ENCODE measurements at regions not wholly inside any gene's neighbourhood (a gene's known extent, or its start where the extent isn't known, plus 50 kb on each side); places are given as distances from the start of the nearest gene placed in this dataset.

DNA sequence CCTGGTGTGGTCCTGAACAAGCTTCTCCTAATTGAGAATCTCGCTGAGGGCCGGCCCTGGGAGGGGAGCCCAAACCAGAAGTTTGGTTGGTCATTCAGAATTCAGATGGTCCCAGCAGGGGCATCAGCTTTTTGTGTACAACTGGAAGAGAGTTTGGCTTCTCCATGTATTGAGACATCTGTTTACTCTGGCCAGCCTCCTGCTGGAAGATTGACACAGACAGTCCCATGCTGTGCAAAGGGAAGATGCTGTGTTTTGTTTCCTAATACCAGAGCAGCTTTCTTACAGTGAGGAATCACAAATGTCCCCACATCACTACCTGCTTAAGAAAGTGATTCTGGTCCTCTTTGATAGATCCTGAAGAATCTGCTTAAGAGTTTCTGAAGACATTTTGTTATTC is 97.8 kb downstream of the PLEKHG1 start:
- Histone ChIP-seq H3K27ac (ENCODE audit: insufficient read depth, low read depth, low read length) (no peak overlapping the region), H3K4me1 (ENCODE audit: control insufficient read depth, extremely low read depth, insufficient read depth, low read length) (no peaks in the 10 kb centered on the region), H3K27me3 (ENCODE audit: control insufficient read depth in 2 of 2, insufficient read depth in 2 of 2, low read length in 2 of 2) (no peaks in the 10 kb centered on the region), H3K9me1 (replicated peaks; ENCODE audit: control insufficient read depth, extremely low read depth, insufficient read depth, low read length) (no peaks in the 10 kb centered on the region), H3K36me3 (ENCODE audit: control insufficient read depth in 2 of 2, extremely low read depth in 1 of 2, insufficient read depth in 2 of 2, low read length in 2 of 2) (no peaks in the 10 kb centered on the region), H3K4me2 (ENCODE audit: insufficient read depth, low read length) (no peak overlapping the region), H3K9ac (replicated peaks; ENCODE audit: extremely low read depth, insufficient read depth, low read length) (no peak overlapping the region), H3K9me3 (replicated peaks; ENCODE audit: control insufficient read depth, insufficient read depth, low read length) (no peaks in the 10 kb centered on the region), H3K4me3 (replicated peaks in 1 of 3; ENCODE audit: insufficient read depth in 1 of 3, low read depth in 1 of 3, low read length in 3 of 3) (no peak overlapping the region), H4K20me1 (replicated peaks; ENCODE audit: control insufficient read depth, extremely low read depth, insufficient read depth, low read length) (no peaks in the 10 kb centered on the region), H3K79me2 (ENCODE audit: control insufficient read depth, insufficient read depth, low read length) (no peaks in the 10 kb centered on the region), H2AFZ (ENCODE audit: low read depth, low read length) (no peak overlapping the region)
- TF ChIP-seq MYC (IDR thresholded peaks at IDR 0.05; ENCODE audit: low read depth, low read length): no peak
- TF ChIP-seq FOS (IDR thresholded peaks at IDR 0.05; ENCODE audit: borderline replicate concordance, insufficient read depth, low read length): no peak
- TF ChIP-seq JUN (IDR thresholded peaks at IDR 0.05; ENCODE audit: borderline replicate concordance, insufficient read depth, insufficient read length, low read depth): no peak
- BruUV-seq (replicated peaks): no TSS peak
- FAIRE-seq (no peak), DNase-seq (ENCODE audit: low read depth, low spot score) (no peak)
- dilution Hi-C loops (cut with MboI; ENCODE audit: extremely low pct_ligation_motif_present, low sequenced_read_pairs) (no loop called here), intact Hi-C loops (cut with micrococcal nuclease) (no loop called here)
- ChIA-PET POLR2A (no interaction called here), CTCF (interaction anchor here (0.6 to 3.6 kb wide), 2 partner anchors 12 to 120 kb away, joined by 3 to 18 read pairs; no protein-coding TSS in a partner anchor)

DNA sequence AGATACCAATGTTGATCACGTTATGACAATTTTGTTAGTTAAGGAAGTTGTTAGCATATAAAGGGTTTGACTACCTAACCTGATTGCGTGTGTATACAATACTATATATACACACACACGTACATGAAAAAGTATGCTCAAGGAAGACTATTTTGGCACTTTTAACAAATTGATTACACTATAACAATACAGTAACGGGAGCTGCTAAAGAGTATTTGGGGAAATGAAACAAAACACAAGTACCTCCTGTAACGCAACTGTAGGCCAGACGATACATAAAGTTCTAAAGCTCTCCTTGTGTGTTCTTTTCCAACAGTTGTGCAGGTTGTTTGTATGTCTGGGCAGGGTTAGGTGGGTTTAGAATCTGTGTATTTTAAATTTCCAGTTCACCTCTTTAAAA is 98.7 kb downstream of the PLEKHG1 start:
- ChIA-PET CTCF (interaction anchor here (1.5 kb wide), 1 partner anchor 280 kb away, joined by 5 read pairs; no protein-coding TSS in a partner anchor), POLR2A (no interaction called here)
- Histone ChIP-seq H2AFZ (ENCODE audit: low read depth, low read length) (no peak overlapping the region), H3K9me1 (replicated peaks; ENCODE audit: control insufficient read depth, extremely low read depth, insufficient read depth, low read length) (no peaks in the 10 kb centered on the region), H3K4me1 (ENCODE audit: control insufficient read depth, extremely low read depth, insufficient read depth, low read length) (no peaks in the 10 kb centered on the region), H3K27me3 (ENCODE audit: control insufficient read depth in 2 of 2, insufficient read depth in 2 of 2, low read length in 2 of 2) (no peaks in the 10 kb centered on the region), H3K4me3 (replicated peaks in 1 of 3; ENCODE audit: insufficient read depth in 1 of 3, low read depth in 1 of 3, low read length in 3 of 3) (no peak overlapping the region), H3K79me2 (ENCODE audit: control insufficient read depth, insufficient read depth, low read length) (no peaks in the 10 kb centered on the region), H3K4me2 (ENCODE audit: insufficient read depth, low read length) (no peak overlapping the region), H3K9ac (replicated peaks; ENCODE audit: extremely low read depth, insufficient read depth, low read length) (no peak overlapping the region), H3K27ac (ENCODE audit: insufficient read depth, low read depth, low read length) (no peak overlapping the region), H3K36me3 (ENCODE audit: control insufficient read depth in 2 of 2, extremely low read depth in 1 of 2, insufficient read depth in 2 of 2, low read length in 2 of 2) (no peaks in the 10 kb centered on the region), H4K20me1 (replicated peaks; ENCODE audit: control insufficient read depth, extremely low read depth, insufficient read depth, low read length) (no peaks in the 10 kb centered on the region), H3K9me3 (replicated peaks; ENCODE audit: control insufficient read depth, insufficient read depth, low read length) (no peaks in the 10 kb centered on the region)
- FAIRE-seq (no peak), DNase-seq (ENCODE audit: low read depth, low spot score) (no peak)
- BruUV-seq (replicated peaks): no TSS peak
- dilution Hi-C loops (cut with MboI; ENCODE audit: extremely low pct_ligation_motif_present, low sequenced_read_pairs): no loop called here
- no peak for TF ChIP-seq GATA2 (IDR thresholded peaks at IDR 0.05; ENCODE audit: insufficient read depth, insufficient read length, low read depth, low read length)
- intact Hi-C loops (cut with micrococcal nuclease): no loop called here

Data from endothelial cell of umbilical vein (primary cell).